Lower leg skin (tissue), 3 donors: ENCODE measurements at regions not wholly inside any gene's neighbourhood (a gene's known extent, or its start where the extent isn't known, plus 50 kb on each side); places are given as distances from the start of the nearest gene placed in this dataset.

Experiments used
- CTCF ChIP-seq, 3 donors: fragments of 450-650 bp; IDR thresholded peaks; one replicate each; pipeline ENCODE4 v1.5.1; 2016; ENCODE audit warnings: antibody characterized with exemption in 3 of 3, mild to moderate bottlenecking in 3 of 3, moderate library complexity in 2 of 3
- POLR2A ChIP-seq, 2 donors: fragments of 450-650 bp; IDR thresholded peaks; one replicate each; pipeline ENCODE4 v1.6.1; 2016 to 2017; ENCODE audit warnings: antibody characterized with exemption in 2 of 2, mild to moderate bottlenecking in 1 of 2, moderate library complexity in 1 of 2

GRCh38 chr16:62955033-62955349 is 918.8 kb upstream of the CDH8 start:
- no peak for TF ChIP-seq POLR2A (IDR thresholded peaks at IDR 0.05)
- no peak for TF ChIP-seq CTCF (IDR thresholded peaks at IDR 0.05)
